ENCODE measurements at regions not wholly inside any gene's neighbourhood (a gene's known extent, or its start where the extent isn't known, plus 50 kb on each side); places are given as distances from the start of the nearest gene placed in this dataset.
"Not testable (repeated sequence)": the region's sequence is repeated elsewhere in the genome, so short reads cannot be mapped to it uniquely, and the experiment has no call there.

GRCh38 chr2:16773080-16773713, 107.6 kb upstream of the CYRIA start:
- in situ Hi-C loops (cut with MboI; ENCODE audit: low sequenced_read_pairs) = no loop called here

- in situ Hi-C loops (cut with MboI; ENCODE audit: low sequenced_read_pairs) = no loop called here
These were observed 102.3 kb upstream of the CYRIA start for GRCh38 chr2:16767789-16768476.

- in situ Hi-C loops (cut with MboI; ENCODE audit: low sequenced_read_pairs) = no loop called here
These were observed 99.7 kb upstream of the CYRIA start for GRCh38 chr2:16765356-16765755.

GRCh38 chr2:16764487-16764886, 98.9 kb upstream of the CYRIA start:
- in situ Hi-C loops (cut with MboI; ENCODE audit: low sequenced_read_pairs) = no loop called here

GRCh38 chr2:16763493-16763899, 97.9 kb upstream of the CYRIA start:
- in situ Hi-C loops (cut with MboI; ENCODE audit: low sequenced_read_pairs) = no loop called here

- in situ Hi-C loops (cut with MboI; ENCODE audit: low sequenced_read_pairs) = no loop called here
These were observed 97.4 kb upstream of the CYRIA start for GRCh38 chr2:16763056-16763455.

GRCh38 chr2:16760426-16760825, 94.8 kb upstream of the CYRIA start:
- in situ Hi-C loops (cut with MboI; ENCODE audit: low sequenced_read_pairs) = no loop called here

- in situ Hi-C loops (cut with MboI; ENCODE audit: low sequenced_read_pairs) = loop anchor here (10.0 kb wide), 1 partner anchor 142 kb away; no protein-coding TSS in a partner anchor
These were observed 91.4 kb upstream of the CYRIA start for GRCh38 chr2:16756831-16757644.

- in situ Hi-C loops (cut with MboI; ENCODE audit: low sequenced_read_pairs) = loop anchor here (10.0 kb wide), 1 partner anchor 141 kb away; no protein-coding TSS in a partner anchor
These were observed 89.8 kb upstream of the CYRIA start for GRCh38 chr2:16755442-16755841.

GRCh38 chr2:16753025-16753424, 87.4 kb upstream of the CYRIA start:
- in situ Hi-C loops (cut with MboI; ENCODE audit: low sequenced_read_pairs) = loop anchor here (10.0 kb wide), 1 partner anchor 138 kb away; no protein-coding TSS in a partner anchor

- in situ Hi-C loops (cut with MboI; ENCODE audit: low sequenced_read_pairs) = loop anchor here (10.0 kb wide), 1 partner anchor 136 kb away; no protein-coding TSS in a partner anchor
These were observed 85.2 kb upstream of the CYRIA start for GRCh38 chr2:16750925-16751214.

- in situ Hi-C loops (cut with MboI; ENCODE audit: low sequenced_read_pairs) = loop anchor here (10.0 kb wide), 1 partner anchor 136 kb away; no protein-coding TSS in a partner anchor
These were observed 84.7 kb upstream of the CYRIA start for GRCh38 chr2:16750175-16750924.

GRCh38 chr2:16748511-16749266, 83.1 kb upstream of the CYRIA start:
- in situ Hi-C loops (cut with MboI; ENCODE audit: low sequenced_read_pairs) = not testable (repeated sequence)

- in situ Hi-C loops (cut with MboI; ENCODE audit: low sequenced_read_pairs) = no loop called here
These were observed 82.1 kb upstream of the CYRIA start for GRCh38 chr2:16747689-16748088.

GRCh38 chr2:16747257-16747656, 81.6 kb upstream of the CYRIA start:
- in situ Hi-C loops (cut with MboI; ENCODE audit: low sequenced_read_pairs) = no loop called here

- in situ Hi-C loops (cut with MboI; ENCODE audit: low sequenced_read_pairs) = no loop called here
These were observed 81.2 kb upstream of the CYRIA start for GRCh38 chr2:16746833-16747232.

- in situ Hi-C loops (cut with MboI; ENCODE audit: low sequenced_read_pairs) = no loop called here
These were observed 80.7 kb upstream of the CYRIA start for GRCh38 chr2:16746329-16746728.

- in situ Hi-C loops (cut with MboI; ENCODE audit: low sequenced_read_pairs) = no loop called here
These were observed 79.8 kb upstream of the CYRIA start for GRCh38 chr2:16745466-16745865.

GRCh38 chr2:16744521-16744920, 78.9 kb upstream of the CYRIA start:
- in situ Hi-C loops (cut with MboI; ENCODE audit: low sequenced_read_pairs) = no loop called here

- in situ Hi-C loops (cut with MboI; ENCODE audit: low sequenced_read_pairs) = no loop called here
These were observed 76.4 kb upstream of the CYRIA start for GRCh38 chr2:16742026-16742425.

Measured in HL-60/S4 treated with phorbol 12-myristate 13-acetate at 8.2 ng/mL for 4 days and 3 days (cell line).